ENCODE measurements at regions not wholly inside any gene's neighbourhood (a gene's known extent, or its start where the extent isn't known, plus 50 kb on each side); places are given as distances from the start of the nearest gene placed in this dataset.

GRCh38 chr9:81079055-81079454 lies 610.3 kb downstream of the TLE1 start:
- no peaks in the 10 kb centered on the region for H3K9me1 ChIP-seq (ENCODE audit: control insufficient read depth, insufficient read depth, low read length)
- WGBS (ENCODE audit: insufficient coverage, low coverage, missing lambda C conversion rate): 0% methylated on average over 2 of the region's 2 CpGs
- no peak overlapping the region for H3K27ac ChIP-seq (ENCODE audit: extremely low read depth, low read depth, low read length)
- DNase-seq (ENCODE audit: extremely low read depth in 1 of 4, low spot score in 3 of 4): no peak
- ATAC-seq: no peak
- ChIA-PET CTCF (ENCODE audit: low intra/inter-chr PET ratio) (no interaction called here), POLR2A (no interaction called here)
- intact Hi-C loops (cut with micrococcal nuclease): no loop called here
- H3K4me3 ChIP-seq: no peak overlapping the region
- BruUV-seq (replicated peaks): no TSS peak
- H3K9ac ChIP-seq (ENCODE audit: insufficient read depth in 1 of 2, low read depth in 2 of 2, low read length in 2 of 2): no peak overlapping the region
- no peaks in the 10 kb centered on the region for H3K9me3 ChIP-seq (replicated peaks; ENCODE audit: control insufficient read depth, insufficient read depth, low read depth, low read length)
- no peaks in the 10 kb centered on the region for H3K79me2 ChIP-seq (ENCODE audit: control insufficient read depth, insufficient read depth, low read length)
- no peaks in the 10 kb centered on the region for H3K36me3 ChIP-seq (ENCODE audit: control insufficient read depth, insufficient read depth, low read length)
- no peak overlapping the region for H3K4me2 ChIP-seq (ENCODE audit: insufficient read depth, low read length)
- H3K27me3 ChIP-seq (ENCODE audit: control insufficient read depth in 2 of 2, insufficient read depth in 2 of 2, low read length in 2 of 2): no peaks in the 10 kb centered on the region
- no peaks in the 10 kb centered on the region for H3K4me1 ChIP-seq (replicated peaks in 1 of 2; ENCODE audit: control insufficient read depth in 2 of 2, insufficient read depth in 2 of 2, low read length in 2 of 2)
- H2AFZ ChIP-seq (ENCODE audit: low read depth, low read length): no peak overlapping the region
- FAIRE-seq: no peak
- in situ Hi-C loops (cut with MboI): no loop called here
- no peaks in the 10 kb centered on the region for H4K20me1 ChIP-seq (replicated peaks; ENCODE audit: control insufficient read depth, insufficient read depth, low read length)
- TF ChIP-seq, protein P1, sequence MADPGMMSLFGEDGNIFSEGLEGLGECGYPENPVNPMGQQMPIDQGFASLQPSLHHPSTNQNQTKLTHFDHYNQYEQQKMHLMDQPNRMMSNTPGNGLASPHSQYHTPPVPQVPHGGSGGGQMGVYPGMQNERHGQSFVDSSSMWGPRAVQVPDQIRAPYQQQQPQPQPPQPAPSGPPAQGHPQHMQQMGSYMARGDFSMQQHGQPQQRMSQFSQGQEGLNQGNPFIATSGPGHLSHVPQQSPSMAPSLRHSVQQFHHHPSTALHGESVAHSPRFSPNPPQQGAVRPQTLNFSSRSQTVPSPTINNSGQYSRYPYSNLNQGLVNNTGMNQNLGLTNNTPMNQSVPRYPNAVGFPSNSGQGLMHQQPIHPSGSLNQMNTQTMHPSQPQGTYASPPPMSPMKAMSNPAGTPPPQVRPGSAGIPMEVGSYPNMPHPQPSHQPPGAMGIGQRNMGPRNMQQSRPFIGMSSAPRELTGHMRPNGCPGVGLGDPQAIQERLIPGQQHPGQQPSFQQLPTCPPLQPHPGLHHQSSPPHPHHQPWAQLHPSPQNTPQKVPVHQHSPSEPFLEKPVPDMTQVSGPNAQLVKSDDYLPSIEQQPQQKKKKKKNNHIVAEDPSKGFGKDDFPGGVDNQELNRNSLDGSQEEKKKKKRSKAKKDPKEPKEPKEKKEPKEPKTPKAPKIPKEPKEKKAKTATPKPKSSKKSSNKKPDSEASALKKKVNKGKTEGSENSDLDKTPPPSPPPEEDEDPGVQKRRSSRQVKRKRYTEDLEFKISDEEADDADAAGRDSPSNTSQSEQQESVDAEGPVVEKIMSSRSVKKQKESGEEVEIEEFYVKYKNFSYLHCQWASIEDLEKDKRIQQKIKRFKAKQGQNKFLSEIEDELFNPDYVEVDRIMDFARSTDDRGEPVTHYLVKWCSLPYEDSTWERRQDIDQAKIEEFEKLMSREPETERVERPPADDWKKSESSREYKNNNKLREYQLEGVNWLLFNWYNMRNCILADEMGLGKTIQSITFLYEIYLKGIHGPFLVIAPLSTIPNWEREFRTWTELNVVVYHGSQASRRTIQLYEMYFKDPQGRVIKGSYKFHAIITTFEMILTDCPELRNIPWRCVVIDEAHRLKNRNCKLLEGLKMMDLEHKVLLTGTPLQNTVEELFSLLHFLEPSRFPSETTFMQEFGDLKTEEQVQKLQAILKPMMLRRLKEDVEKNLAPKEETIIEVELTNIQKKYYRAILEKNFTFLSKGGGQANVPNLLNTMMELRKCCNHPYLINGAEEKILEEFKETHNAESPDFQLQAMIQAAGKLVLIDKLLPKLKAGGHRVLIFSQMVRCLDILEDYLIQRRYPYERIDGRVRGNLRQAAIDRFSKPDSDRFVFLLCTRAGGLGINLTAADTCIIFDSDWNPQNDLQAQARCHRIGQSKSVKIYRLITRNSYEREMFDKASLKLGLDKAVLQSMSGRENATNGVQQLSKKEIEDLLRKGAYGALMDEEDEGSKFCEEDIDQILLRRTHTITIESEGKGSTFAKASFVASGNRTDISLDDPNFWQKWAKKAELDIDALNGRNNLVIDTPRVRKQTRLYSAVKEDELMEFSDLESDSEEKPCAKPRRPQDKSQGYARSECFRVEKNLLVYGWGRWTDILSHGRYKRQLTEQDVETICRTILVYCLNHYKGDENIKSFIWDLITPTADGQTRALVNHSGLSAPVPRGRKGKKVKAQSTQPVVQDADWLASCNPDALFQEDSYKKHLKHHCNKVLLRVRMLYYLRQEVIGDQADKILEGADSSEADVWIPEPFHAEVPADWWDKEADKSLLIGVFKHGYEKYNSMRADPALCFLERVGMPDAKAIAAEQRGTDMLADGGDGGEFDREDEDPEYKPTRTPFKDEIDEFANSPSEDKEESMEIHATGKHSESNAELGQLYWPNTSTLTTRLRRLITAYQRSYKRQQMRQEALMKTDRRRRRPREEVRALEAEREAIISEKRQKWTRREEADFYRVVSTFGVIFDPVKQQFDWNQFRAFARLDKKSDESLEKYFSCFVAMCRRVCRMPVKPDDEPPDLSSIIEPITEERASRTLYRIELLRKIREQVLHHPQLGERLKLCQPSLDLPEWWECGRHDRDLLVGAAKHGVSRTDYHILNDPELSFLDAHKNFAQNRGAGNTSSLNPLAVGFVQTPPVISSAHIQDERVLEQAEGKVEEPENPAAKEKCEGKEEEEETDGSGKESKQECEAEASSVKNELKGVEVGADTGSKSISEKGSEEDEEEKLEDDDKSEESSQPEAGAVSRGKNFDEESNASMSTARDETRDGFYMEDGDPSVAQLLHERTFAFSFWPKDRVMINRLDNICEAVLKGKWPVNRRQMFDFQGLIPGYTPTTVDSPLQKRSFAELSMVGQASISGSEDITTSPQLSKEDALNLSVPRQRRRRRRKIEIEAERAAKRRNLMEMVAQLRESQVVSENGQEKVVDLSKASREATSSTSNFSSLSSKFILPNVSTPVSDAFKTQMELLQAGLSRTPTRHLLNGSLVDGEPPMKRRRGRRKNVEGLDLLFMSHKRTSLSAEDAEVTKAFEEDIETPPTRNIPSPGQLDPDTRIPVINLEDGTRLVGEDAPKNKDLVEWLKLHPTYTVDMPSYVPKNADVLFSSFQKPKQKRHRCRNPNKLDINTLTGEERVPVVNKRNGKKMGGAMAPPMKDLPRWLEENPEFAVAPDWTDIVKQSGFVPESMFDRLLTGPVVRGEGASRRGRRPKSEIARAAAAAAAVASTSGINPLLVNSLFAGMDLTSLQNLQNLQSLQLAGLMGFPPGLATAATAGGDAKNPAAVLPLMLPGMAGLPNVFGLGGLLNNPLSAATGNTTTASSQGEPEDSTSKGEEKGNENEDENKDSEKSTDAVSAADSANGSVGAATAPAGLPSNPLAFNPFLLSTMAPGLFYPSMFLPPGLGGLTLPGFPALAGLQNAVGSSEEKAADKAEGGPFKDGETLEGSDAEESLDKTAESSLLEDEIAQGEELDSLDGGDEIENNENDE (IDR thresholded peaks at IDR 0.05; ENCODE audit: low read depth, low read length): no peak
